H1 (cell line): ENCODE measurements at regions not wholly inside any gene's neighbourhood (a gene's known extent, or its start where the extent isn't known, plus 50 kb on each side); places are given as distances from the start of the nearest gene placed in this dataset.

Source experiments
- CTCF ChIA-PET: fragments of 300-600 bp; sonication (Branson Sonifier 250); formaldehyde crosslinking; loops from one replicate; lab custom pipeline; 2021; ENCODE audit not compliant: partially characterized antibody; lab: Charles Lee
- POLR2A ChIA-PET: fragments of 300-600 bp; sonication (Branson Sonifier 250); formaldehyde crosslinking; loops from one replicate; lab custom pipeline; 2021; ENCODE audit warnings: inconsistent platforms; ENCODE audit not compliant: partially characterized antibody; lab: Charles Lee
- DNase-seq, 2 experiments: peaks; one replicate each; pipeline versions ENCODE4 v3.0.0 to v3.0.0-alpha.2; 2010 to 2022; ENCODE audit warnings: low spot score in 2 of 2, low read depth in 1 of 2, mixed read lengths in 1 of 2
- FAIRE-seq: peaks from 2 replicates; lab custom pipeline; 2011; peaks lifted over from hg19 to GRCh38; lab: Jason Lieb, UNC
- H2AFZ ChIP-seq: 2 replicates; pipeline ENCODE4 v1.8.1; 2012; ENCODE audit warnings: low read length, inconsistent platforms
- H2AK5ac ChIP-seq: 2 replicates; pipeline ENCODE4 v1.6.1; 2013; ENCODE audit warnings: low read depth, low read length
- H2BK120ac ChIP-seq: replicated peaks from 2 replicates; pipeline ENCODE3; 2013; ENCODE audit warnings: low read depth, low read length, inconsistent platforms
- H2BK12ac ChIP-seq: 2 replicates; pipeline ENCODE4 v1.6.1; 2013; ENCODE audit warnings: low read depth, low read length
- H2BK15ac ChIP-seq: 2 replicates; pipeline ENCODE4 v1.6.1; 2013; ENCODE audit warnings: low read length
- H2BK20ac ChIP-seq: 2 replicates; pipeline ENCODE4 v1.6.1; 2013; ENCODE audit warnings: low read length
- H2BK5ac ChIP-seq: 2 replicates; pipeline ENCODE4 v1.6.1; 2013; ENCODE audit warnings: low read depth, low read length
- H3K14ac ChIP-seq: 2 replicates; pipeline ENCODE4 v1.6.1; 2013; ENCODE audit warnings: inconsistent platforms; ENCODE audit not compliant: insufficient read length
- H3K18ac ChIP-seq: 2 replicates; pipeline ENCODE4 v1.6.1; 2013; ENCODE audit warnings: low read length; ENCODE audit errors: extremely low read depth
- H3K23ac ChIP-seq: 2 replicates; pipeline ENCODE4 v1.6.1; 2013; ENCODE audit warnings: inconsistent platforms; ENCODE audit not compliant: insufficient read length
- H3K23me2 ChIP-seq: 2 replicates; pipeline ENCODE4 v1.6.1; 2013; ENCODE audit warnings: low read depth, low read length
- H3K27ac ChIP-seq: 2 replicates; pipeline ENCODE4 v1.6.1; 2011; ENCODE audit warnings: low read depth, low read length, inconsistent platforms
- H3K27me3 ChIP-seq, 4 experiments: replicated peaks in 1 of 4; 1 replicate in 1 of 4; 2 replicates in 3 of 4; pipeline versions ENCODE4 v1.6.1 to v1.8.1; 2011 to 2013; ENCODE audit warnings: low read length in 3 of 4, mild to moderate bottlenecking in 3 of 4, inconsistent platforms in 2 of 4, mixed read lengths in 2 of 4, moderate library complexity in 1 of 4; ENCODE audit not compliant: control insufficient read depth in 3 of 4, insufficient read depth in 3 of 4; ENCODE audit errors: extremely low read depth in 1 of 4
- H3K36me3 ChIP-seq, 4 experiments: 2 replicates each; pipeline versions ENCODE4 v1.6.1 to v1.8.1; 2011 to 2013; ENCODE audit warnings: mild to moderate bottlenecking in 4 of 4, low read length in 3 of 4, moderate library complexity in 2 of 4, control low read depth in 1 of 4, inconsistent platforms in 1 of 4; ENCODE audit not compliant: insufficient read depth in 4 of 4, control insufficient read depth in 2 of 4
- H3K4ac ChIP-seq: replicated peaks from 2 replicates; pipeline ENCODE3; 2013; ENCODE audit warnings: low read length, low read depth, mixed read lengths, inconsistent platforms; ENCODE audit not compliant: insufficient read length
- H3K4me1 ChIP-seq, 4 experiments: replicated peaks in 1 of 4; 1 replicate in 1 of 4; 2 replicates in 3 of 4; pipeline versions ENCODE4 v1.6.1 to v1.8.1; 2011 to 2013; ENCODE audit warnings: low read length in 3 of 4, inconsistent platforms in 2 of 4, mixed read lengths in 1 of 4; ENCODE audit not compliant: insufficient read depth in 4 of 4, control insufficient read depth in 3 of 4
- H3K4me2 ChIP-seq, 2 experiments: 2 replicates each; pipeline versions ENCODE4 v1.6.1 to v1.8.1; 2011 to 2013; ENCODE audit warnings: low read depth in 2 of 2, low read length in 2 of 2, control low read depth in 1 of 2, inconsistent platforms in 1 of 2, mild to moderate bottlenecking in 1 of 2; ENCODE audit not compliant: insufficient read depth in 1 of 2
- H3K4me3 ChIP-seq, 4 experiments: fragments of 200-600, 300-600 bp in 1 of 4; sonication (generic), shearing (Covaris generic), sonication (Bioruptor Twin) in 1 of 4; 2 replicates each; pipeline versions ENCODE4 v1.5.1 to v1.8.1; 2011 to 2016; ENCODE audit warnings: low read length in 4 of 4, low read depth in 3 of 4, control low read depth in 2 of 4, inconsistent platforms in 2 of 4, mild to moderate bottlenecking in 2 of 4, mixed read lengths in 1 of 4, moderate library complexity in 1 of 4; ENCODE audit not compliant: insufficient read depth in 2 of 4; ENCODE audit errors: extremely low read depth in 1 of 4
- H3K56ac ChIP-seq: replicated peaks from 2 replicates; pipeline ENCODE3; 2013; ENCODE audit warnings: low read depth, mild to moderate bottlenecking, mixed read lengths, low read length, inconsistent platforms; ENCODE audit not compliant: insufficient read length
- H3K79me1 ChIP-seq: 2 replicates; pipeline ENCODE4 v1.6.1; 2013; ENCODE audit warnings: low read depth, low read length, control low read depth
- H3K79me2 ChIP-seq, 2 experiments: 2 replicates each; pipeline versions ENCODE4 v1.6.1 to v1.8.1; 2012 to 2013; ENCODE audit warnings: low read length in 2 of 2, mild to moderate bottlenecking in 2 of 2, inconsistent platforms in 1 of 2; ENCODE audit not compliant: insufficient read depth in 2 of 2, control insufficient read depth in 1 of 2
- H3K9ac ChIP-seq, 4 experiments: replicated peaks in 1 of 4; 1 replicate in 1 of 4; 2 replicates in 3 of 4; pipeline versions ENCODE4 v1.6.1 to v1.8.1; 2011 to 2013; ENCODE audit warnings: low read depth in 3 of 4, low read length in 3 of 4, control low read depth in 2 of 4, mild to moderate bottlenecking in 2 of 4, moderate library complexity in 2 of 4, inconsistent platforms in 1 of 4; ENCODE audit errors: extremely low read depth in 1 of 4
- H3K9me3 ChIP-seq, 2 experiments: 2 replicates each; pipeline versions ENCODE4 v1.6.1 to v1.8.1; 2012 to 2013; ENCODE audit warnings: mild to moderate bottlenecking in 2 of 2, moderate library complexity in 2 of 2, control low read depth in 1 of 2, inconsistent platforms in 1 of 2, low read depth in 1 of 2, low read length in 1 of 2, mixed read lengths in 1 of 2; ENCODE audit not compliant: insufficient read depth in 2 of 2
- H4K20me1 ChIP-seq, 2 experiments: replicated peaks in 1 of 2; 2 replicates each; pipeline versions ENCODE3 to v1.8.1; 2011 to 2013; ENCODE audit warnings: inconsistent platforms in 2 of 2, low read length in 2 of 2, mild to moderate bottlenecking in 1 of 2; ENCODE audit not compliant: insufficient read depth in 2 of 2, control insufficient read depth in 1 of 2
- H4K5ac ChIP-seq: 2 replicates; pipeline ENCODE4 v1.6.1; 2013; ENCODE audit warnings: low read length, low read depth, mixed read lengths, inconsistent platforms; ENCODE audit not compliant: insufficient read length
- H4K8ac ChIP-seq: 2 replicates; pipeline ENCODE4 v1.8.0; 2013; ENCODE audit warnings: mild to moderate bottlenecking, moderate library complexity, low read length, inconsistent platforms; ENCODE audit not compliant: insufficient read depth; ENCODE audit errors: extremely low read depth
- H4K91ac ChIP-seq: replicated peaks from 2 replicates; pipeline ENCODE3; 2013; ENCODE audit warnings: low read length, mixed read lengths, inconsistent platforms; ENCODE audit not compliant: insufficient read length
- ASH2L ChIP-seq: fragments of 200-600, 300-600 bp; sonication (generic); IDR thresholded peaks from one replicate; pipeline ENCODE4 v1.7.1; 2017; ENCODE audit warnings: low read length
- CTCF ChIP-seq, 3 experiments: IDR thresholded peaks; 1 replicate in 2 of 3; 2 replicates in 1 of 3; pipeline versions ENCODE4 v1.5.1 to v1.6.1; 2011; ENCODE audit warnings: low read length in 3 of 3, mild to moderate bottlenecking in 3 of 3, inconsistent platforms in 2 of 3, low read depth in 1 of 3, moderate library complexity in 1 of 3; ENCODE audit not compliant: insufficient read depth in 1 of 3; ENCODE audit errors: control extremely low read depth in 1 of 3
- PHF8 ChIP-seq: fragments of 200-600 bp; sonication (generic); conservative IDR thresholded peaks from 2 replicates; pipeline ENCODE4 v1.7.1; 2012; ENCODE audit warnings: low read depth, mild to moderate bottlenecking, inconsistent platforms, low read length, moderate library complexity
- POU5F1 ChIP-seq: IDR thresholded peaks from 2 replicates; pipeline ENCODE4 v1.6.1; 2011; ENCODE audit warnings: low read depth, mild to moderate bottlenecking, low read length, moderate library complexity
- RAD21 ChIP-seq, 2 experiments: IDR thresholded peaks in 1 of 2; conservative IDR thresholded peaks in 1 of 2; 2 replicates each; pipeline ENCODE4 v1.6.1; 2011; ENCODE audit warnings: low read depth in 2 of 2, low read length in 2 of 2, improper control_type of control experiment in 1 of 2, inconsistent platforms in 1 of 2, mild to moderate bottlenecking in 1 of 2, moderate library complexity in 1 of 2
- SP2 ChIP-seq: IDR thresholded peaks from 2 replicates; pipeline ENCODE4 v1.6.1; 2012; ENCODE audit warnings: mild to moderate bottlenecking, low read length, inconsistent platforms
- WGBS, 2 experiments: shearing (Covaris generic) in 1 of 2; methylation state at CpG; one replicate each; pipeline versions ENCODE4 v1.1.6 to v1.1.7; 2013 to 2015; ENCODE audit warnings: low lambda C conversion rate in 2 of 2, mixed read lengths in 2 of 2, inconsistent platforms in 1 of 2, low coverage in 1 of 2, missing lambda C conversion rate in 1 of 2; ENCODE audit not compliant: insufficient replicate concordance in 2 of 2, insufficient coverage in 1 of 2, insufficient read length in 1 of 2; ENCODE audit errors: extremely low coverage in 1 of 2, missing lambda C conversion rate in 1 of 2; 5-methylcytosine and 5-hydroxymethylcytosine counted together

DNA sequence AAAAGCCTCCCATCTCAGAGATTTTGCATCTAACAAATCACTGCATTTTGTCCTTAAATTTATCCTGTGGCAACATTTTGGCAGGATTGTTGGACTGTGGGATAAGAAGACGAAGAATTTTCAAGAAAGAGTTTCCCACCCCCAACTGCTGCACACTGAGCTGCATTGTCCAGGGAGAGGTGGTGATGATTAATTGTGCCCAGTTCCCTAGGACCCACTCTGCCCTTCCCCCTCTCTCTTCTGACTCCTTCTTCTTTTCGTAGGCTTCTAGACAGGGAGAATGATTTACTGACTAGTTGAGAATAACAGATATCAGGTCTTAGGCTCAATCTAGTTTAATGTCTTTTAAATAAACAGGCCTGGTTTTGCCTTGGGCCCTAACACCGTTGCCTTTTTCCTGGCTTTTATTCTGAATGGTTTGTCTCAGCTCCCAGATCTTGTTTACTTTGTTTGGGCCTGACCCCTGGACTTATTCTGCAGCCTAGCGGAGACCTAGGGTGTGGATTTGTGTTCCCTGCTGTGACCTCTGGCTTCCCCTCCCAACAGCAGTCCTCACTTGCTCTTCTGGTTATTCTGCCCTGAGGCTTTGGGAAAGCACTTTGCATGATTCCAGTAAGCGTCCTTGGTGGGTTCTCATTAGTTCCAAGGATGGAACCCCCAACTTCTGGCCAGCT, 233.3 kb downstream of the INSIG2 start:
- Histone ChIP-seq H2AK5ac (no peak overlapping the region), H3K23me2 (no peaks in the 10 kb centered on the region), H3K56ac (no peak overlapping the region), H3K4me1 (peaks cover 7 to 30% (median 29%) of the 10 kb centered on the region in 4 experiments), H3K4me2 (peak overlapping the region; percentile 49 to 87), H3K79me1 (no peaks in the 10 kb centered on the region), H3K14ac (no peak overlapping the region), H2BK12ac (peak overlapping the region; percentile 12; the same call in 1 of the 2 replicates), H3K27me3 (no peaks in the 10 kb centered on the region), H3K9me3 (no peaks in the 10 kb centered on the region), H2BK5ac (no peak overlapping the region)
- TF ChIP-seq POU5F1, result no peak
- TF ChIP-seq PHF8, result no peak
- peak; percentile 54 to 67 for TF ChIP-seq RAD21 (IDR thresholded peaks at IDR 0.05 in 1 of 2, conservative IDR thresholded peaks at IDR 0.05 in 1 of 2; ENCODE audit: low read depth in 2 of 2, low read length in 2 of 2)
- TF ChIP-seq CTCF (IDR thresholded peaks at IDR 0.05; ENCODE audit: control extremely low read depth in 1 of 3, insufficient read depth in 1 of 3, low read depth in 1 of 3, low read length in 3 of 3), result peak in 2 of 3 experiments; percentile 23 to 24; a peak in 3 of 4 replicates
- no peak for TF ChIP-seq SP2
- TF ChIP-seq ASH2L, result no peak
- TF ChIP-seq, all 59 proteins: peak for 2
- Histone ChIP-seq H4K8ac (no peak overlapping the region), H3K36me3 (no peaks in the 10 kb centered on the region), H4K91ac (no peak overlapping the region), H2AFZ (no peak overlapping the region), H4K5ac (no peak overlapping the region), H3K9ac (no peak overlapping the region), H3K23ac (no peak overlapping the region), H3K27ac (no peak overlapping the region), H3K79me2 (peaks cover 0 to 3% of the 10 kb centered on the region in 2 experiments; a peak in 1 of 4 replicates), H3K18ac (no peak overlapping the region; the same call in 1 of the 2 replicates), H2BK120ac (peak overlapping the region; percentile 17), H3K4me3 (peak overlapping the region in 1 of 4 experiments; percentile 12; a peak in 1 of 8 replicates), H2BK15ac (no peak overlapping the region), H3K4ac (peak overlapping the region; percentile 15), H4K20me1 (no peaks in the 10 kb centered on the region), H2BK20ac (no peak overlapping the region)
- FAIRE-seq, result peak; percentile 7
- CTCF ChIA-PET, result interaction anchor here (1.0 to 1.2 kb wide), 2 partner anchors 9 to 53 kb away, joined by 3 to 5 read pairs; no protein-coding TSS in a partner anchor
- no peak for DNase-seq
- POLR2A ChIA-PET, result interaction anchor here (0.6 to 1.6 kb wide), 2 partner anchors 9 to 149 kb away, joined by 3 to 5 read pairs; no protein-coding TSS in a partner anchor
- WGBS, 2 experiments, result 36% methylated on average over 5 of the region's 5 CpGs; no CpG with 5 or more reads in 1 of the 2 experiments
